Karpas-422 (cell line): ENCODE measurements at regions not wholly inside any gene's neighbourhood (a gene's known extent, or its start where the extent isn't known, plus 50 kb on each side); places are given as distances from the start of the nearest gene placed in this dataset.

Experiments used
- DNase-seq: peaks from one replicate; pipeline ENCODE4 v3.0.0-alpha.2; 2015
- H2AFZ ChIP-seq: fragments of 200-600 bp; sonication (generic); 2 replicates; pipeline ENCODE4 v1.6.1; 2014; ENCODE audit warnings: antibody characterized with exemption, low read length, mixed read lengths
- H3K27ac ChIP-seq: fragments of 200-600 bp; sonication (generic); 2 replicates; pipeline ENCODE4 v1.5.1; 2014; ENCODE audit warnings: mild to moderate bottlenecking, low read length, moderate library complexity
- H3K27me3 ChIP-seq: fragments of 200-600 bp; sonication (generic); 2 replicates; pipeline ENCODE4 v1.6.1; 2014; ENCODE audit warnings: low read length, mixed read lengths
- H3K36me3 ChIP-seq: fragments of 200-600 bp; sonication (generic); 2 replicates; pipeline ENCODE4 v1.6.1; 2014; ENCODE audit warnings: low read length, mixed read lengths; ENCODE audit not compliant: insufficient read depth
- H3K4me1 ChIP-seq: fragments of 200-600 bp; sonication (generic); 2 replicates; pipeline ENCODE4 v1.6.1; 2014; ENCODE audit warnings: mild to moderate bottlenecking, low read length, mixed read lengths
- H3K4me2 ChIP-seq: fragments of 200-600 bp; sonication (generic); 2 replicates; pipeline ENCODE4 v1.6.1; 2014; ENCODE audit warnings: low read length, low read depth, mild to moderate bottlenecking; ENCODE audit not compliant: poor library complexity, severe bottlenecking
- H3K4me3 ChIP-seq: fragments of 200-600 bp; sonication (generic); 2 replicates; pipeline ENCODE4 v1.5.1; 2014; ENCODE audit warnings: mild to moderate bottlenecking, antibody characterized with exemption, low read length, mixed read lengths
- H3K79me2 ChIP-seq: fragments of 200-600 bp; sonication (generic); 2 replicates; pipeline ENCODE4 v1.6.1; 2014; ENCODE audit warnings: mild to moderate bottlenecking, low read length, mixed read lengths
- H3K9ac ChIP-seq: fragments of 200-600 bp; sonication (generic); 2 replicates; pipeline ENCODE4 v1.6.0; 2014; ENCODE audit warnings: low read length
- H3K9me2 ChIP-seq: fragments of 200-600 bp; sonication (generic), shearing (Covaris generic); replicated peaks from 2 replicates; pipeline ENCODE4 v1.6.0; 2014; ENCODE audit warnings: mild to moderate bottlenecking, low read length, moderate library complexity; ENCODE audit not compliant: insufficient read depth
- H3K9me3 ChIP-seq: fragments of 300-700, 200-600 bp; sonication (generic); 2 replicates; pipeline ENCODE4 v1.6.1; 2014; ENCODE audit warnings: low read length, mixed read lengths
- H4K20me1 ChIP-seq: fragments of 200-600 bp; sonication (generic); 2 replicates; pipeline ENCODE4 v1.6.1; 2014; ENCODE audit warnings: mild to moderate bottlenecking, antibody characterized with exemption, low read length, low read depth; ENCODE audit not compliant: insufficient read depth

GRCh38 chr18:68574311-68574710 lies 140.6 kb downstream of the TMX3 start:
- 0 out of 2 replicates have a peak, but pooled peaks cover 7% of the 10 kb centered on the region for H3K9me3 ChIP-seq
- H3K27me3 ChIP-seq = no peaks in the 10 kb centered on the region
- H4K20me1 ChIP-seq = no peaks in the 10 kb centered on the region
- no peaks in the 10 kb centered on the region for H3K4me1 ChIP-seq
- no peaks in the 10 kb centered on the region for H3K79me2 ChIP-seq
- no peak overlapping the region for H3K4me2 ChIP-seq
- H3K9ac ChIP-seq = no peak overlapping the region
- DNase-seq = no peak
- H3K36me3 ChIP-seq = no peaks in the 10 kb centered on the region
- H3K27ac ChIP-seq = no peak overlapping the region
- no peak overlapping the region for H2AFZ ChIP-seq
- H3K9me2 ChIP-seq = no peaks in the 10 kb centered on the region
- no peak overlapping the region for H3K4me3 ChIP-seq

- no peaks in the 10 kb centered on the region for H3K79me2 ChIP-seq
- no peak for DNase-seq
- no peaks in the 10 kb centered on the region for H3K9me2 ChIP-seq
- H3K27me3 ChIP-seq = no peaks in the 10 kb centered on the region
- 0 out of 2 replicates have a peak, but pooled peaks cover 10% of the 10 kb centered on the region for H3K9me3 ChIP-seq
- H3K9ac ChIP-seq = no peak overlapping the region
- H3K36me3 ChIP-seq = no peaks in the 10 kb centered on the region
- no peak overlapping the region for H3K4me3 ChIP-seq
- H3K27ac ChIP-seq = no peak overlapping the region
- no peak overlapping the region for H2AFZ ChIP-seq
- H3K4me1 ChIP-seq = no peaks in the 10 kb centered on the region
- H3K4me2 ChIP-seq = no peak overlapping the region
- H4K20me1 ChIP-seq = no peaks in the 10 kb centered on the region
Measured at GRCh38 chr18:68569936-68570335, 145.0 kb downstream of the TMX3 start.

DNA sequence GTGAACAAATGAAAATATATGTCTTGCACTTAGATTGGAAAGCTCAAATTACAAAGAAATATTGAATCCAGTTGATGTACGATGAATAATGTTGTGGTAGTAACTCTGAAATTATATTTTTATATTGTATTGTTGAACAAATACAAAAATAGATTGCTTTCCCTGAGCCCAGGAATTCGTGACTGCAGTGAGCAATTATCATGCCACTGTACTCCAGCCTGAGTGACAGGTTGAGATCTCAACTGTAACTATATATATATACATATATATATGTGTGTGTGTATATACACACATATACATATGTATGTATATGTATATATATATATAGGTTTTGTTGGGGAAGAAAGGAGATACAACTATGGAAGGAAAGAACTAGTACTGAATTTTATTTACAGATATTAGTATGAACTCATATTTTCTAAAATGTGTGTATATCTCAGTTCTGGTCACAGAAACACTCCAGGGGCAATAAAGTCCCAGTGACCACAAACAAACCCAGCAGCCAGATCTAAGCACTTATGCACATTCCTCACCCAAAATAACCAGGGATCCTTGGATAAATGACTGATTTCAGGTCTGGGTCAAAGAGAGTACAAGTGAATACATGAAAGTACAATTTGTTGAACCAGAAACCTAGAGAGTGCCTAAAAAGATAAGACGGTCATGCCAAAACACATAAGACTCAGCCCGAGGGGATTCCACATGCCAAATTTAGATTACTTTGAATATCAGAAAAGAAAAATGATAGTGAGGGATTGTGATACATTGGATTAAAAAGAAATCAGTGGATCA lies 146.3 kb downstream of the TMX3 start:
- H3K27ac ChIP-seq = no peak overlapping the region
- H3K9me3 ChIP-seq = 0 out of 2 replicates have a peak, but pooled peaks cover 7% of the 10 kb centered on the region
- H3K9ac ChIP-seq = no peak overlapping the region
- DNase-seq = no peak
- H2AFZ ChIP-seq = no peak overlapping the region
- H4K20me1 ChIP-seq = no peaks in the 10 kb centered on the region
- H3K9me2 ChIP-seq = no peaks in the 10 kb centered on the region
- no peak overlapping the region for H3K4me2 ChIP-seq
- no peaks in the 10 kb centered on the region for H3K79me2 ChIP-seq
- H3K27me3 ChIP-seq = no peaks in the 10 kb centered on the region
- H3K36me3 ChIP-seq = no peaks in the 10 kb centered on the region
- no peaks in the 10 kb centered on the region for H3K4me1 ChIP-seq
- H3K4me3 ChIP-seq = no peak overlapping the region

DNA sequence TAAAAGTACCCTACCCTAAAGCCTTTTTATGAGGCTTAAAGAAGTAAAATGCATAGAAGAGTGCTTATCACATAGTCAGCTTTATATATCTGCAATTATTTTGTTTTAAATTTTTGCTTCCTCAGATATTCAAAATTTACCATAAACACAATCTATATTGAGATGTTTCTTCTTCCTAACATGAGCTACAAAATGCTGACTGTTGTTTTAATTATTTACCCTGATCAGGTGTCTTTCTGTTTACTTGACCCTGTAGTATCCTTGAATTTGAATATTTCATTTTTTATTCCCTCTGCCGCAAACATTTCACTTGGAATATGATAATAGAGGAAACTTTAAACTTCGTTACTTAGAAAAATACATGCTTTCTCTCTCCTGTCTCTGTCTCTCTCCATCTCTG lies 147.9 kb downstream of the TMX3 start:
- no peak for DNase-seq
- no peaks in the 10 kb centered on the region; the same call in 1 of the 2 replicates for H3K9me2 ChIP-seq
- no peak overlapping the region for H2AFZ ChIP-seq
- no peak overlapping the region for H3K9ac ChIP-seq
- no peaks in the 10 kb centered on the region for H3K36me3 ChIP-seq
- H3K4me3 ChIP-seq = no peak overlapping the region
- no peaks in the 10 kb centered on the region for H3K79me2 ChIP-seq
- no peak overlapping the region for H3K27ac ChIP-seq
- H3K27me3 ChIP-seq = no peaks in the 10 kb centered on the region
- H3K4me2 ChIP-seq = no peak overlapping the region
- H3K4me1 ChIP-seq = no peaks in the 10 kb centered on the region
- H3K9me3 ChIP-seq = 0 out of 2 replicates have a peak, but pooled peaks cover 7% of the 10 kb centered on the region
- H4K20me1 ChIP-seq = no peaks in the 10 kb centered on the region

- Histone ChIP-seq H3K9me3 (0 out of 2 replicates have a peak, but pooled peaks cover 4% of the 10 kb centered on the region), H3K4me2 (no peak overlapping the region), H3K36me3 (no peaks in the 10 kb centered on the region), H3K4me1 (no peaks in the 10 kb centered on the region), H3K4me3 (no peak overlapping the region), H3K9me2 (no peaks in the 10 kb centered on the region; the same call in 1 of the 2 replicates), H3K79me2 (no peaks in the 10 kb centered on the region), H2AFZ (no peak overlapping the region), H3K9ac (no peak overlapping the region), H3K27ac (no peak overlapping the region), H3K27me3 (no peaks in the 10 kb centered on the region), H4K20me1 (no peaks in the 10 kb centered on the region)
- DNase-seq = no peak
Measured at GRCh38 chr18:68564961-68565360, 149.9 kb downstream of the TMX3 start.

- Histone ChIP-seq H3K9me3 (0 out of 2 replicates have a peak, but pooled peaks cover 4% of the 10 kb centered on the region), H3K79me2 (no peaks in the 10 kb centered on the region), H3K4me2 (no peak overlapping the region), H3K9ac (no peak overlapping the region), H3K9me2 (peaks cover 2% of the 10 kb centered on the region; the same call in 1 of the 2 replicates), H3K27me3 (no peaks in the 10 kb centered on the region), H3K27ac (no peak overlapping the region), H4K20me1 (no peaks in the 10 kb centered on the region), H2AFZ (no peak overlapping the region), H3K4me1 (no peaks in the 10 kb centered on the region), H3K36me3 (no peaks in the 10 kb centered on the region), H3K4me3 (no peak overlapping the region)
- DNase-seq = no peak
Measured at GRCh38 chr18:68564351-68564750, 150.6 kb downstream of the TMX3 start.

- Histone ChIP-seq H3K4me3 (no peak overlapping the region), H3K27me3 (no peaks in the 10 kb centered on the region), H3K9me3 (no peaks in the 10 kb centered on the region), H3K36me3 (no peaks in the 10 kb centered on the region), H3K9me2 (peaks cover 6% of the 10 kb centered on the region; the same call in 1 of the 2 replicates), H3K9ac (no peak overlapping the region), H4K20me1 (no peaks in the 10 kb centered on the region), H3K27ac (no peak overlapping the region), H3K79me2 (no peaks in the 10 kb centered on the region), H3K4me2 (no peak overlapping the region), H3K4me1 (no peaks in the 10 kb centered on the region), H2AFZ (no peak overlapping the region)
- no peak for DNase-seq
Measured at GRCh38 chr18:68560128-68560527, 154.8 kb downstream of the TMX3 start.

DNA sequence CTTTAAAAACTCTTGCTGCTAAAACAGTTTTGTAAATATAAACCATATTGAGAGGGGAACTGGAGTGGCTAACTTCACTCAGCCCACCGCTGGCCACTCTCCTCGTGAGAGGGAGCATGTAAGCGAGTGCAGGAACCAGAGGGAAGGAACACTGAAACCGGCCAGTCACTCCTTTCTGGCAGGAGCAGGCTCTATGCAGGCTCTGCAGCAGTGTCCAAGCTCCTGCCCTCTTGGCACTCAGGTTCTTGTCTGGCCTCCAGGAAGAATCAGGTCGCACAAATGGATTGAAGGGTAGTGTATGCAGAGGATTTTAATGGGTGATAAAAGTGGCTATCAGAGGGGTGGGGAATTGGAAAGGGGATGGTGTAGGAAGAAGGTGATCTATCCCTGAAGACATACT lies 157.7 kb downstream of the TMX3 start:
- H3K36me3 ChIP-seq = no peaks in the 10 kb centered on the region

More for the DNA sequence above, 157.7 kb downstream of the TMX3 start:
- no peak overlapping the region for H3K4me3 ChIP-seq
- H3K27ac ChIP-seq = no peak overlapping the region
- H4K20me1 ChIP-seq = no peaks in the 10 kb centered on the region
- H2AFZ ChIP-seq = no peak overlapping the region
- no peaks in the 10 kb centered on the region; the same call in 1 of the 2 replicates for H3K27me3 ChIP-seq
- H3K9me3 ChIP-seq = peaks cover 3% of the 10 kb centered on the region; the same call in 1 of the 2 replicates
- H3K4me2 ChIP-seq = no peak overlapping the region
- 0 out of 2 replicates have a peak, but pooled peaks cover 6% of the 10 kb centered on the region for H3K9me2 ChIP-seq
- no peaks in the 10 kb centered on the region for H3K4me1 ChIP-seq
- H3K79me2 ChIP-seq = no peaks in the 10 kb centered on the region
- H3K9ac ChIP-seq = no peak overlapping the region
- no peak for DNase-seq
